GM06990 (cell line): ENCODE measurements at regions not wholly inside any gene's neighbourhood (a gene's known extent, or its start where the extent isn't known, plus 50 kb on each side); places are given as distances from the start of the nearest gene placed in this dataset.

Experiments
- DNase-seq: peaks from one replicate; pipeline ENCODE4 v3.0.0-alpha.2; 2011; ENCODE audit not compliant: insufficient read length; ENCODE audit errors: extremely low read depth
- H3K27me3 ChIP-seq: replicated peaks from 2 replicates; pipeline ENCODE4 v1.6.0; 2011; ENCODE audit warnings: low read length; ENCODE audit not compliant: control insufficient read depth, insufficient read depth
- H3K36me3 ChIP-seq: 2 replicates; pipeline ENCODE4 v1.5.1; 2011; ENCODE audit warnings: low read length; ENCODE audit not compliant: control insufficient read depth, insufficient read depth
- H3K4me3 ChIP-seq: replicated peaks from 2 replicates; pipeline ENCODE4 v1.5.1; 2011; ENCODE audit warnings: low read depth, mild to moderate bottlenecking, control low read depth, low read length
- CTCF ChIP-seq: IDR thresholded peaks from 2 replicates; pipeline ENCODE4 v1.5.1; 2011; ENCODE audit warnings: low read length, control low read depth, mild to moderate bottlenecking, inconsistent platforms; ENCODE audit not compliant: insufficient read depth, poor library complexity, severe bottlenecking

DNA sequence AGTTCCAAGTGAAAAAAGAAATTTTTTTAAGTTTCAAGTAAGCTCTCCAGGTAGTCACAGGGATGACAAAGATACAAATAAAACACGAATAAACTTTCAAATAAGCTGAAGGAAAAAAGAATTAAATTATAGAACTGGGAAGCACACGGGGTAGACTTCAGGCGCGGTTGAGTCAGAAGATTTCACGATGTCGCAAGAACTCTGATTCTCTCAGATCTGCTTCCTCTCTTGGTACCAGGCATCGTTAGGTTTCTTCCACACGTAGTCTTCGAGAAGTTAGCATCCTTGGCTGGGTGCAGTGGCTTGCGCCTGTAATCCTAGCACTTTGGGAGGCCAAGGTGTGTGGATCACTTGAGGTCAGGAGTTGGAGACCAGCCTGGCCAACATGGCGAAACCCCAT, 784.1 kb upstream of the RBFOX1 start:
- DNase-seq: no peak
- no peaks in the 10 kb centered on the region for H3K27me3 ChIP-seq
- H3K36me3 ChIP-seq: no peaks in the 10 kb centered on the region
- no peak for TF ChIP-seq CTCF
- H3K4me3 ChIP-seq: no peak overlapping the region

GRCh38 chr16:6547131-6547530, 785.5 kb upstream of the RBFOX1 start:
- Histone ChIP-seq H3K4me3 (no peak overlapping the region), H3K36me3 (no peaks in the 10 kb centered on the region), H3K27me3 (no peaks in the 10 kb centered on the region)
- TF ChIP-seq CTCF: no peak
- DNase-seq: no peak

GRCh38 chr16:6545329-6545728, 787.3 kb upstream of the RBFOX1 start:
- DNase-seq: no peak
- H3K4me3 ChIP-seq: no peak overlapping the region
- H3K27me3 ChIP-seq: no peaks in the 10 kb centered on the region
- no peaks in the 10 kb centered on the region for H3K36me3 ChIP-seq
- no peak for TF ChIP-seq CTCF

DNA sequence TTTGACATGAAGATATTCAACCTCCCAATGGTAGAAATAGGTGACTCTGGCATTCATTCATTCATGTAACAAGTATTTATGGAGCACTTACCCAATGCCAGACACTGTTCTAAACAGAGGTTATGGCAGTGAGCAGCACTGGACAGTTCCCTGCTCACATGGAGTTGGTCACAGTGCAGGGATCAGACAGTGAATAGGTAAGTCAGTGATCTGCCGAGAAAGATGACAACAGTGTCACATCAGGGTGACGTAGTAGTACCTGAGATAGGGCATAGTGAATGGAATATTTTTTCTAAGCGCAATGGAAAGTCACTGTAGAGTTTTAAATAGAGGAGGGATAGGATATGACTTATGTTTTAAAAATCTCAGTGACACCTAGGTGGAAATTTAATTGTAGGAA, 791.4 kb upstream of the RBFOX1 start:
- Histone ChIP-seq H3K27me3 (no peaks in the 10 kb centered on the region), H3K36me3 (no peaks in the 10 kb centered on the region), H3K4me3 (no peak overlapping the region)
- DNase-seq: no peak
- TF ChIP-seq CTCF: no peak

- no peak for TF ChIP-seq CTCF
- no peak overlapping the region for H3K4me3 ChIP-seq
These were observed 796.2 kb upstream of the RBFOX1 start for GRCh38 chr16:6536411-6536810.

GRCh38 chr16:6531067-6531466, 801.6 kb upstream of the RBFOX1 start:
- Histone ChIP-seq H3K27me3 (no peaks in the 10 kb centered on the region), H3K36me3 (no peaks in the 10 kb centered on the region), H3K4me3 (no peak overlapping the region)
- no peak for TF ChIP-seq CTCF
- DNase-seq: no peak

More at GRCh38 chr16:6536411-6536810, 796.2 kb upstream of the RBFOX1 start:
- no peaks in the 10 kb centered on the region for H3K27me3 ChIP-seq
- H3K36me3 ChIP-seq: no peaks in the 10 kb centered on the region
- no peak for DNase-seq
